ENCODE measurements at regions not wholly inside any gene's neighbourhood (a gene's known extent, or its start where the extent isn't known, plus 50 kb on each side); places are given as distances from the start of the nearest gene placed in this dataset.

DNA sequence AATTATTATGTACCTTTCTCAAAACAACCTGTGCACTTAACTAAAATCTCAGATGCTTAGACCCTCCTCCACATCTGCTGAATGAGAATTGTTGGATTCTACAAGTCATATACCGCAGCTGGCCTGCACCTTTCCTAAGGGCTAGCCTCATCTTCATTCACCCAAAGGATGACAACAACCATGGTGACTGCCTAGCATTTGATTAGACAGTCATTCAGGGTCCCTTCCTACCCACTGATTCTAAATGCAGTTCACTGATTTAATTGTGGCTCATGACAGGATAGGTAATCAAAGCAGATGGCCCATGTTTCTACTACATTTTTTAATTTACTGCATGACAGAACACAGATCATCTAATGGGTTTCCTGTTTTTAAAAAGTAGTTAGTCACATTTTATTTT, 551.9 kb upstream of the SLC10A2 start:
- DNase-seq (ENCODE audit: low spot score): no peak
- Histone ChIP-seq H3K4me3 (ENCODE audit: low read length in 2 of 2) (no peak overlapping the region), H3K9ac (ENCODE audit: low read depth, low read length, poor library complexity) (no peak overlapping the region), H3K14ac (ENCODE audit: low read length) (no peak overlapping the region), H4K8ac (ENCODE audit: low read depth, low read length) (no peak overlapping the region), H2BK15ac (ENCODE audit: low read length) (no peak overlapping the region), H2BK120ac (ENCODE audit: low read depth, low read length) (no peak overlapping the region), H3K79me1 (ENCODE audit: low read depth, low read length) (no peaks in the 10 kb centered on the region), H3K4me2 (ENCODE audit: insufficient read depth, low read length, poor library complexity, severe bottlenecking) (no peak overlapping the region), H3K4ac (ENCODE audit: low read length) (no peak overlapping the region), H2BK12ac (ENCODE audit: low read length) (no peak overlapping the region), H3K18ac (ENCODE audit: low read length) (no peak overlapping the region), H4K91ac (ENCODE audit: low read depth, low read length, poor library complexity) (no peak overlapping the region), H3K27me3 (ENCODE audit: control insufficient read depth in 3 of 3, insufficient read depth in 3 of 3, low read depth in 1 of 3, low read length in 3 of 3) (no peaks in the 10 kb centered on the region), H2AFZ (ENCODE audit: low read length) (no peak overlapping the region), H2AK5ac (ENCODE audit: low read depth, low read length) (no peak overlapping the region), H2BK5ac (ENCODE audit: low read length) (no peak overlapping the region), H3K4me1 (ENCODE audit: control insufficient read depth in 2 of 2, insufficient read depth in 1 of 2, low read depth in 1 of 2, low read length in 2 of 2) (peaks cover 1 to 13% of the 10 kb centered on the region in 2 donors), H3K27ac (replicated peaks; ENCODE audit: low read length) (no peak overlapping the region), H3K36me3 (replicated peaks in 1 of 2; ENCODE audit: control insufficient read depth in 2 of 2, insufficient read depth in 2 of 2, low read length in 2 of 2) (no peaks in the 10 kb centered on the region), H3K9me3 (replicated peaks in 1 of 2; ENCODE audit: control insufficient read depth in 2 of 2, insufficient read depth in 1 of 2, low read depth in 1 of 2, low read length in 2 of 2) (no peaks in the 10 kb centered on the region), H3K23ac (ENCODE audit: low read depth, low read length, poor library complexity) (no peak overlapping the region)
- no CpG with 5 or more reads among the region's 1 CpG for WGBS, 2 donors (ENCODE audit: extremely low coverage in 2 of 2, insufficient read length in 2 of 2, insufficient replicate concordance in 1 of 2)

DNA sequence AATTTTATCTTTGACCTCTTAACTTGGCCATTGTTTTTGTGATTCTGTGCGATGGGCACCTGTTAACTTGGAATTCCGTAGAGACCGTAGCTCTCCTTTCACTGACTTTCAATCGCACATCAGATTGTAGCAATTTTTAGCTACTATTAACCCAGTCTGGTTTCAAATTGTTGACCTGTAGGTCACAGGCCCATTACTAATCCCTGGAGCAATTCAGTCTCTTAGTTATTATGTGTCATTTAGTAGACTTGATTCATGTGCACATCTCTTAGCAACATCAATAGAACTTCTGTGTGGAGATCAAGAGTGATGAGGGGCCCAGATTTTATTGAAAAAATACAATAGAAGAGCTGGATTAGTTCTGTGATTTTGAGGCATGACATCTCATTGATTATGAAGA, 549.6 kb upstream of the SLC10A2 start:
- Histone ChIP-seq H2BK12ac (ENCODE audit: low read length) (no peak overlapping the region), H3K4me2 (ENCODE audit: insufficient read depth, low read length, poor library complexity, severe bottlenecking) (no peak overlapping the region), H3K4me1 (ENCODE audit: control insufficient read depth in 2 of 2, insufficient read depth in 1 of 2, low read depth in 1 of 2, low read length in 2 of 2) (peaks cover 1 to 13% of the 10 kb centered on the region in 2 donors), H3K4ac (ENCODE audit: low read length) (no peak overlapping the region), H3K9ac (ENCODE audit: low read depth, low read length, poor library complexity) (no peak overlapping the region), H3K14ac (ENCODE audit: low read length) (no peak overlapping the region), H3K23ac (ENCODE audit: low read depth, low read length, poor library complexity) (no peak overlapping the region), H4K8ac (ENCODE audit: low read depth, low read length) (no peak overlapping the region), H2AK5ac (ENCODE audit: low read depth, low read length) (no peak overlapping the region), H4K91ac (ENCODE audit: low read depth, low read length, poor library complexity) (no peak overlapping the region), H3K4me3 (ENCODE audit: low read length in 2 of 2) (no peak overlapping the region), H2BK120ac (ENCODE audit: low read depth, low read length) (no peak overlapping the region), H3K18ac (ENCODE audit: low read length) (no peak overlapping the region), H3K27me3 (ENCODE audit: control insufficient read depth in 3 of 3, insufficient read depth in 3 of 3, low read depth in 1 of 3, low read length in 3 of 3) (no peaks in the 10 kb centered on the region), H2AFZ (ENCODE audit: low read length) (peak overlapping the region; percentile 7), H3K9me3 (replicated peaks in 1 of 2; ENCODE audit: control insufficient read depth in 2 of 2, insufficient read depth in 1 of 2, low read depth in 1 of 2, low read length in 2 of 2) (no peaks in the 10 kb centered on the region), H2BK15ac (ENCODE audit: low read length) (no peak overlapping the region), H3K79me1 (ENCODE audit: low read depth, low read length) (no peaks in the 10 kb centered on the region), H3K36me3 (replicated peaks in 1 of 2; ENCODE audit: control insufficient read depth in 2 of 2, insufficient read depth in 2 of 2, low read length in 2 of 2) (no peaks in the 10 kb centered on the region), H2BK5ac (ENCODE audit: low read length) (no peak overlapping the region), H3K27ac (replicated peaks; ENCODE audit: low read length) (no peak overlapping the region)
- DNase-seq (ENCODE audit: low spot score): no peak
- WGBS, 2 donors (ENCODE audit: extremely low coverage in 2 of 2, insufficient read length in 2 of 2, insufficient replicate concordance in 1 of 2): no CpG with 5 or more reads among the region's 4 CpGs

DNA sequence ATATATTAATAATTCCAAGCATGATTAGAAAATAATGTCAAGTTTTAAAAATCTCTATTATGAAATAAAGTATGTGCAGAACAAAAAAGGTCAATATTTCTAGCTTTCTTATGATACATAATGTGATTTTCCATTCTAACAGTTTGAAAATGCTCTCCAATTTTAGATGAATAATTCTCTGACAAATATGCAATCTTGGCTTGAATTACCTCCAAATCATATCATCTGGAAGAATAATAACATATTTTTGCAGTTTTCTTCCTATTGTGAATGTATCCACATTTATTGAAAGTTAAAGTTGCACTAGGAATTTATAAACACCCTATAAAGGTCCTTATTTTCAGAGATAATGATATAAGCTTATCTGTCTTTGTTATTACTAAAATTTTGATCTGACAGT, 548.5 kb upstream of the SLC10A2 start:
- no peak overlapping the region for H3K4ac ChIP-seq (ENCODE audit: low read length)
- no peak overlapping the region for H2AK5ac ChIP-seq (ENCODE audit: low read depth, low read length)
- H3K4me1 ChIP-seq (ENCODE audit: control insufficient read depth in 2 of 2, insufficient read depth in 1 of 2, low read depth in 1 of 2, low read length in 2 of 2): peaks cover 1 to 13% of the 10 kb centered on the region in 2 donors
- no peak overlapping the region for H2AFZ ChIP-seq (ENCODE audit: low read length)
- no peak overlapping the region for H2BK120ac ChIP-seq (ENCODE audit: low read depth, low read length)
- no peaks in the 10 kb centered on the region for H3K27me3 ChIP-seq (ENCODE audit: control insufficient read depth in 3 of 3, insufficient read depth in 3 of 3, low read depth in 1 of 3, low read length in 3 of 3)
- no peak overlapping the region for H3K4me3 ChIP-seq (ENCODE audit: low read length in 2 of 2)
- H3K4me2 ChIP-seq (ENCODE audit: insufficient read depth, low read length, poor library complexity, severe bottlenecking): no peak overlapping the region
- no peak overlapping the region for H3K23ac ChIP-seq (ENCODE audit: low read depth, low read length, poor library complexity)
- DNase-seq (ENCODE audit: low spot score): no peak
- H4K91ac ChIP-seq (ENCODE audit: low read depth, low read length, poor library complexity): no peak overlapping the region
- no peak overlapping the region for H3K9ac ChIP-seq (ENCODE audit: low read depth, low read length, poor library complexity)
- no peak overlapping the region for H2BK15ac ChIP-seq (ENCODE audit: low read length)
- H2BK5ac ChIP-seq (ENCODE audit: low read length): no peak overlapping the region
- no peaks in the 10 kb centered on the region for H3K36me3 ChIP-seq (replicated peaks in 1 of 2; ENCODE audit: control insufficient read depth in 2 of 2, insufficient read depth in 2 of 2, low read length in 2 of 2)
- no peak overlapping the region for H3K14ac ChIP-seq (ENCODE audit: low read length)
- H3K79me1 ChIP-seq (ENCODE audit: low read depth, low read length): no peaks in the 10 kb centered on the region
- H4K8ac ChIP-seq (ENCODE audit: low read depth, low read length): no peak overlapping the region
- H3K9me3 ChIP-seq (replicated peaks in 1 of 2; ENCODE audit: control insufficient read depth in 2 of 2, insufficient read depth in 1 of 2, low read depth in 1 of 2, low read length in 2 of 2): no peaks in the 10 kb centered on the region
- no peak overlapping the region for H3K18ac ChIP-seq (ENCODE audit: low read length)
- H2BK12ac ChIP-seq (ENCODE audit: low read length): no peak overlapping the region
- H3K27ac ChIP-seq (replicated peaks; ENCODE audit: low read length): no peak overlapping the region

DNA sequence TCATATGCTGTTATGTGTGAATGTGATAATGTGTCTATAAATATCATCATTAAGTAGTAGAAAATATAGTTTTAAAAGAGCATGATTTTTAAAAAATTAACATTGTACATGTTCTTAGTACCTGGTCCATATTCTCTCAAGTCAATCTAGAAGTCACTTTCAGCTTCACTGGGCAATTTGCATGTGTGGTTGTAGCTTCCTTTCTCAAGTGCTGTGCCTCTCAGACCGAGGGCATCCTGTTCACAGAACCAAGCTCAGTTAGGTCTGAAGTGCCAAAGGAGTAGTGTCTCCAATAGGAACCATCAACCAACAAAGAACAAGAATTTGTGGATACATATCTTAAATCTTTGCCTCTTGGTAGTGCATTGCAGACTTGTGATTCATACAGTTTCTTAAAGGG, 541.8 kb upstream of the SLC10A2 start:
- H3K18ac ChIP-seq (ENCODE audit: low read length): no peak overlapping the region
- H3K23ac ChIP-seq (ENCODE audit: low read depth, low read length, poor library complexity): no peak overlapping the region
- no peak overlapping the region for H3K4me3 ChIP-seq (ENCODE audit: low read length in 2 of 2)
- no peak overlapping the region for H2BK12ac ChIP-seq (ENCODE audit: low read length)
- peaks cover 0 to 2% of the 10 kb centered on the region in 2 donors for H3K9me3 ChIP-seq (replicated peaks in 1 of 2; ENCODE audit: control insufficient read depth in 2 of 2, insufficient read depth in 1 of 2, low read depth in 1 of 2, low read length in 2 of 2)
- no peak overlapping the region for H4K8ac ChIP-seq (ENCODE audit: low read depth, low read length)
- no peaks in the 10 kb centered on the region for H3K79me1 ChIP-seq (ENCODE audit: low read depth, low read length)
- H2BK5ac ChIP-seq (ENCODE audit: low read length): no peak overlapping the region
- DNase-seq (ENCODE audit: low spot score): no peak
- no peak overlapping the region for H3K4ac ChIP-seq (ENCODE audit: low read length)
- no peaks in the 10 kb centered on the region for H3K27me3 ChIP-seq (ENCODE audit: control insufficient read depth in 3 of 3, insufficient read depth in 3 of 3, low read depth in 1 of 3, low read length in 3 of 3)
- H3K27ac ChIP-seq (replicated peaks; ENCODE audit: low read length): no peak overlapping the region
- H2AK5ac ChIP-seq (ENCODE audit: low read depth, low read length): no peak overlapping the region
- no CpG with 5 or more reads among the region's 1 CpG for WGBS, 2 donors (ENCODE audit: extremely low coverage in 2 of 2, insufficient read length in 2 of 2, insufficient replicate concordance in 1 of 2)
- H3K36me3 ChIP-seq (replicated peaks in 1 of 2; ENCODE audit: control insufficient read depth in 2 of 2, insufficient read depth in 2 of 2, low read length in 2 of 2): no peaks in the 10 kb centered on the region
- H3K14ac ChIP-seq (ENCODE audit: low read length): no peak overlapping the region
- no peak overlapping the region for H2BK15ac ChIP-seq (ENCODE audit: low read length)
- H3K9ac ChIP-seq (ENCODE audit: low read depth, low read length, poor library complexity): no peak overlapping the region
- no peak overlapping the region for H2AFZ ChIP-seq (ENCODE audit: low read length)
- no peak overlapping the region for H2BK120ac ChIP-seq (ENCODE audit: low read depth, low read length)
- no peaks in the 10 kb centered on the region for H3K4me1 ChIP-seq (ENCODE audit: control insufficient read depth in 2 of 2, insufficient read depth in 1 of 2, low read depth in 1 of 2, low read length in 2 of 2)
- H3K4me2 ChIP-seq (ENCODE audit: insufficient read depth, low read length, poor library complexity, severe bottlenecking): no peak overlapping the region
- H4K91ac ChIP-seq (ENCODE audit: low read depth, low read length, poor library complexity): no peak overlapping the region

All from neuronal stem cell (in vitro differentiated cells).